HG02623 (cell line): ENCODE measurements at regions not wholly inside any gene's neighbourhood (a gene's known extent, or its start where the extent isn't known, plus 50 kb on each side); places are given as distances from the start of the nearest gene placed in this dataset.

Experiments
- ATAC-seq: cut with Tn5 transposase; IDR thresholded peaks from one replicate; pipeline ENCODE4 v1.9.1; 2021; ENCODE audit warnings: moderate library complexity; ENCODE audit not compliant: unreplicated experiment

DNA sequence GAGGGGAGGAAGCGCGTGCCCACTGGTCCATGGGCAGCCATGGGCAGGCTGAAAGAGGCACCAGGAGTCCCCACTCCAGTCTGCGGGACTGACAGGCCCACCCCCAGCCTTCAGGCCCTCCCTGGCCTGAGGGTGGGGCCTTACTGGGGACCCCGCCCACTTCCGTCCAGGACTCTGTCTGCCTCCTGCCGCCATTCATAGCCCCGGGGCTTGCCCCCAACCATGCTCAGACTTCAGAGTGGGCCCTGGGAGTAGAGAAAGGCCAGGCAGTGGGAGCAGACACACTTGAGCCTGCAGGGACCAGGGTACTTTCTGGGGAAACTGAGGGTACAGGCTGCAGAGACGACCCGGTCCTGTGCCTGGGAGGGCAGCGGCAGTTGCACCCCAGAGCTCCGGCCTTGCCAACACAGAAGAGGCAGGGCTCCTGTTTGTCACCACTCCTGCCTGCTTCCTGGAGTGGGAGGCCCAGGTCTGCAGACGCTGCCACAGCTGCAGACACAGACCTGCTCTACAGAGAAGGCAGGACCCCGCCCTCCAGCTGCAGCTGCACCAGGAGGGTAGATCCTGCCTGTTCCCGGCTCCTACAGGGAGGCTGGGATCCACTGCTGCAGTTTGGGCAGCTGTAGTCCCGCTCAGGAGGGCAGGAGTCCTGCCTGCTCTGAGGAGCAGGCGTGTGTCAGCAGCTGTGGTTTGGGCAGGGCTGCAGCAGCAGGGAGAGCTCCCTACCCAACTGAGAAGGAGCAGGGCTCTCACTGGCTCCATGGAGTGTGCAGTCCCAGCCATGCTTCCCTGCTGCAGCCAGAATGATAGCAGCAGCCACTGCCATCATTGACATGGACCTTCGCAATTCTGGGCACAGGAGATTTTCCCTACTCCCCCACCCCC lies 387.9 kb upstream of the ANO3 start:
- no peak for ATAC-seq

DNA sequence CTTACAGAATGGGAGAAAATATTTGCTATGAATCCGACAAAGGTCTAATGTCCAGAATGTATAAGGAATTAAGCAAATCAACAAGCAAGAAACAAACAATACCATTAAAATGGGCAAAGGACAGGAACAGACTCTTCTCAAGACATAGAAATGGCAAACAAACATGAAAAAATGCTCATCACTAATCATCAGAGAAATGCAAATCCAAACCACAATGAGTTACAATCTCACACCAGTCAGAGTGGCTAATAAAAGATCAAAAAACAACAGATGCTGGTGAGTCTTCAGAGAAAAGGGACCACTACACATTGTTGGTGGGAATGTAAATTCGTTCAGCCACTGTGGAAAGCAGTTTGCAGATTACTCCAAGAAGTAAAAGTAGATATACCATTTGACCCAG lies 382.0 kb upstream of the ANO3 start:
- no peak for ATAC-seq

GRCh38 chr11:25953006-25953405 lies 378.9 kb upstream of the ANO3 start:
- no peak for ATAC-seq

GRCh38 chr11:25958045-25958444 lies 373.9 kb upstream of the ANO3 start:
- no peak for ATAC-seq

DNA sequence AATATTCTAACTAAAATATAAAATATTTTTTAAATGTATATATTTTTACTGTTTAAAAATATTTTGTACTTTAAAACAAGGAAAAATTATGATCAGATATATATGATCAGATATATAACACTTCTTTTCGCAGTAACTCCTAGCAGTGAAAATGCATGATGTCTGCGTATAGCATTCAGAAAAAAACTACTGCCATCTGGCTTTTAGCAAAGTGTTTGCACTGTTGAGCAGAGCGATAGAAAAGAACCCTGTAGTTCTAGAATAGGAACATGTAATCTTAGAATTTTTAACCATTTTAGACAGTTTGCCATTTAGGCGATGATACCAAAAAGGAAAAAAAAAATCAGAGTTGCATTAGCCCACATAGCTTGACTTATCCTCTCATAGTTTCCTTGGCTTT lies 370.4 kb upstream of the ANO3 start:
- no peak for ATAC-seq

GRCh38 chr11:25970726-25971508 lies 361.0 kb upstream of the ANO3 start:
- ATAC-seq: no peak

DNA sequence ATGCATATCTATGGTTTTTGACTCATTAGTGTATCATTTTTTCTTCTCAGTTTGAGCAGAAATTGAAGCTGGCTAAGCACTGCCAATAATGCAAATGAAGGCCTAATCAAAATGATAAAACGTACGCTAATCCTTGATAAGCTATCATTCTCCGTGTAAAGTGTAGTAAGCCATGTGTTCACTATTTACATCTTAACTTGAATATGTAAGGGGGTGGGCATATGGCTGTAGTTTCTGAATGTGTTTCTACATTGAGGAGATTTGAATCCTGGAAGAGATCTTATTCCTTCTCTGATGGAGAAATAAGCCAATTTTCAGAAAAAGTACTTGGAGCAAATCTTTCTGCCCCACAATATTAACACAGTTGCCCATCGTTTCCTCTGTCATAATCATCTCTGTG lies 351.8 kb upstream of the ANO3 start:
- no peak for ATAC-seq

GRCh38 chr11:25981998-25982397 lies 349.9 kb upstream of the ANO3 start:
- peak; percentile 95 for ATAC-seq

DNA sequence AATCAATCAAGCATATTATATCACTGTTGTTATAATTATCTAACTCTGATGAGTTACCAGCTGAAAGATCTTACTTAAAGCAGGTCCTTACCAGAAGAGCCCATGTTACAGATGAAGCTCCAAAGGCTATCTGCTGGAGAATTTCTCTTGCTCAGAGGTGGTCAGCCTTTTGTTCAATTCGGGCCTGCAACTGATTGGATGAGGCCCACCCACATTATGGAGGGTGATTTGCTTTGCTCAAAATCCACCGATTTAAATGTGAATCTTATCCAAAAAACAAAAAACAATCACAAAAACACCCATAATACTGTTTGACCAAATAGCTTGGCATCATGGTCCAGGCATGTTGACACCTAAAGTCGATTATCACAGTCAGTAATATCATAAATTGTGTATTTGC lies 348.6 kb upstream of the ANO3 start:
- ATAC-seq: no peak

DNA sequence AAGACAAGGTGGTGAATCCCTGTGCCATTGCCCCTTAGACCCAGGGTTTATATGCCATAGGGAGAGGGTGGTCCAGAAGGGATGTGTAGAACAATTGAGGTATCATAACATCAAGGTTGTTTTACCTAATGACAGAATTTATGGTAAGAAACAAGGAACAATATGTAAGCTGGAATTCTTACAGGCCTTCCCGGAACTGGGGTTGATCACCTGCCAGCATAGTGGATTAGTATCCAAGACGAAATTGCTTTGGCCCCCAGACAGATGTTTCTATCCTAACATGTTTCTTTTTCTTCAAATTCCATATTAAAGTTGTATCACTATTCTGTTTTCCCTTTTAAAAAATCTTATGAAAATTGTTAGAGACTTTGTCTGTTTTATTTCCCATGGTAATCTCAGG lies 343.8 kb upstream of the ANO3 start:
- no peak for ATAC-seq

DNA sequence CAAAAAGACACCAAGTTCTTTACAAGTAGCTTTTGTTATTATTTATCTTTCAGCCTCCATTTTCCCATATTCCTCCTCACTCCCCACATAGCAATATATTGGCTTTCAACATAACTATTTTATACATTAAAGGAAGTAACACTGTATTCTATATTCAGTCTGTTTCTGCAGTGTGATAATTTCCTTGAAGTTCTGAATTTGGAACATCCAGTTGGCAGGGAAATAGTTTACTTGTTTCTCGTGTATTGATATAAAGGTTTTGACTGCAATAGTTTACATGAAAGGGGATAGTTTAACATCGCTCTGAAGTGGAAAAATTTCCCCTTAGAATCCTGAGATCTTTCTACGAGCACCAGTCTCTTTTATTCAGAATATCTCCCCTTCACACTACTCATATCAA lies 341.5 kb upstream of the ANO3 start:
- ATAC-seq: no peak

- no peak for ATAC-seq
Measured at GRCh38 chr11:25991476-25991875, 340.5 kb upstream of the ANO3 start.

DNA sequence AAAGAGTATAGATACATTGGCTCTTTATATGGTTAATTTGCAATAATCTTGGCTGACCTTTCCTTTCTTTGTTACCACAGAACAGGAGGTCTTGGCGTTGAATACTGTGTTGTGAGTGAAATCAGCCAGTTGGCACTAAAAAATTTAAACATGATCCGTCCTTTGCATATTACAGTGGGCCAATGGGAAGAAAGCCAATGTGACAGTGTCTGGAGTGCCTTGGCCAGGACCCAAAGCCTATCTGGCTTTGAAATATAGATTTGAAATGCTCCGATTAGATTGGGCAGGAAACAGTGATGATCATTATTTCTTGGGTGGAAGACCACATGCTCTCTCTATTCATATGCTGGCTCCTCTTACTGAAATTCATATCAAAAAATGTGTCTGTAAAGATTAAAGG lies 339.6 kb upstream of the ANO3 start:
- no peak for ATAC-seq

GRCh38 chr11:25993016-25993415 lies 338.9 kb upstream of the ANO3 start:
- no peak for ATAC-seq

DNA sequence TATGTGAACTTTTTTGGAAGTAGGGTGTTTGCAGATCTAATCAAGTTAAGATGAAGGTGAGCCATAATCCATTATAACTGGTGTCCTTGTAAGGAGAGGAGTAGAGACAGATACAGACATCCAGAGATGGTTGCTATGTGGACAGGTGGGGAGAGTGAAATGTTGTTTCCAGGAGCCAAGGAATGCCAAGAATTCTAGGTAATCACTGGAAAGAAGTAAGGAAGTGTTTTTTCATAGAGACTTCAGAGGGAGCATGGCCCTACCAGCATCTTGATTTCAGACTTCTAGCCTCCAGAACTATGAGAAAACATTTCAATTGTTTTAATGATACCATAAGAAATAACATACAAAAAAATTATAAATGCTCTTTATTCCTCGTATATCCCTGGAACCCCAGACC lies 320.5 kb upstream of the ANO3 start:
- no peak for ATAC-seq

- no peak for ATAC-seq
Measured at GRCh38 chr11:26014456-26015115, 317.3 kb upstream of the ANO3 start.

- ATAC-seq: no peak
Measured at GRCh38 chr11:26017322-26017860, 314.5 kb upstream of the ANO3 start.

GRCh38 chr11:26017903-26018302 lies 314.0 kb upstream of the ANO3 start:
- ATAC-seq: no peak

DNA sequence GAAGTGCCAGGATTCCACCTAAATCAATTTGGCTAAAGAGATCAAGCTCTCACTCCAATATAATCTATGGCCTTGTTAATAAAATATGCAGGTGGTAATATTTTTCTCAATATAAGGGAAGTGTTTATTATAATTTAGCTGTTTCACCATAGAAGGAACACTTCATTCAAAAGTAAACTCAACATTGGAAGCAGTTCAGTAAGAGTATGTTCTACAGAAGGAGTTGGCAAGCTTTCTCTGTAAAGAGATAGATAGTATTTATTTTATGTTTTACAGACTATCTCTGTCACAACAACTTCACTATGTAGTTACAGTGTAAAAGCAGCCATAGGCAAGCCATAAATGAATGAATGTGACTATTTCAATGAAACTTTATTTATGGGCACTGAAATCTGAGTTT lies 313.6 kb upstream of the ANO3 start:
- no peak for ATAC-seq

GRCh38 chr11:26019386-26019785 lies 312.5 kb upstream of the ANO3 start:
- ATAC-seq: no peak

DNA sequence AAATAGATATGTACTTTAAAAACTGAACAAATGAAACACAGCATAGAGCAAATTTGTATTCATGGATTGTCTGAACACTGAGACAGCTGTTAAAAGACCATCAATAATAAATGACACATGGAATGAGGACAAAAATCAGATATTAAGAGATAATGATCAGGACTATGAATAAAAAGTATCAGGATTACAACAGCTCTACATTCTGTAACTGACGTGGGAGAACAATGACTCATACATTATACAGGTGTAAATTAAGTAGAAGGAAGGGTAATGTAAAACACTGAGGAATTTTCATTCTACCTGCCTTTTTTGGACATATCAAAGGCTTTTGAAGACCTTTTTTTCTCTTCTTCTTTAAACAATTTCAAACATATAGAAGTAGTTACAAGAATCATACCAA lies 310.9 kb upstream of the ANO3 start:
- no peak for ATAC-seq
